Neutrophil (primary cell): ENCODE measurements at regions not wholly inside any gene's neighbourhood (a gene's known extent, or its start where the extent isn't known, plus 50 kb on each side); places are given as distances from the start of the nearest gene placed in this dataset.

ENCODE experiments used
- H3K27ac ChIP-seq: fragments of 200-600 bp; sonication (generic); 2 replicates; pipeline ENCODE4 v1.5.1; 2016; ENCODE audit warnings: mild to moderate bottlenecking, moderate library complexity
- H3K27me3 ChIP-seq: fragments of 200-600 bp; sonication (generic); 2 replicates; pipeline ENCODE4 v1.6.0; 2016; ENCODE audit warnings: mild to moderate bottlenecking
- H3K36me3 ChIP-seq: fragments of 200-600 bp; sonication (generic); 2 replicates; pipeline ENCODE4 v1.5.1; 2017
- H3K4me1 ChIP-seq, 2 experiments: fragments of 200-600 bp in 1 of 2; sonication (generic) in 1 of 2; 1 replicate in 1 of 2; 2 replicates in 1 of 2; pipeline versions ENCODE4 v1.5.1 to v1.6.1; 2013 to 2016; ENCODE audit warnings: low read depth in 1 of 2, low read length in 1 of 2, mild to moderate bottlenecking in 1 of 2, moderate library complexity in 1 of 2; ENCODE audit not compliant: control insufficient read depth in 1 of 2, insufficient read depth in 1 of 2
- H3K4me3 ChIP-seq, 2 experiments: fragments of 200-600 bp in 1 of 2; sonication (generic) in 1 of 2; 1 replicate in 1 of 2; 2 replicates in 1 of 2; pipeline ENCODE4 v1.5.1; 2013 to 2016; ENCODE audit warnings: low read depth in 1 of 2, low read length in 1 of 2, mild to moderate bottlenecking in 1 of 2, moderate library complexity in 1 of 2
- H3K9me3 ChIP-seq: fragments of 200-600 bp; sonication (generic); 2 replicates; pipeline ENCODE4 v1.5.1; 2016
- TF ChIP-seq, protein P1 (sequence below): fragments of 200-600 bp; sonication (generic); IDR thresholded peaks from 2 replicates; pipeline ENCODE4 v1.5.1; 2016; ENCODE audit warnings: antibody characterized with exemption

GRCh38 chr5:87069974-87070608 is 197.6 kb upstream of the RASA1 start:
- Histone ChIP-seq H3K9me3 (no peaks in the 10 kb centered on the region), H3K27me3 (no peaks in the 10 kb centered on the region), H3K4me3 (no peak overlapping the region), H3K27ac (no peak overlapping the region), H3K36me3 (no peaks in the 10 kb centered on the region), H3K4me1 (no peaks in the 10 kb centered on the region)
- TF ChIP-seq, protein P1, sequence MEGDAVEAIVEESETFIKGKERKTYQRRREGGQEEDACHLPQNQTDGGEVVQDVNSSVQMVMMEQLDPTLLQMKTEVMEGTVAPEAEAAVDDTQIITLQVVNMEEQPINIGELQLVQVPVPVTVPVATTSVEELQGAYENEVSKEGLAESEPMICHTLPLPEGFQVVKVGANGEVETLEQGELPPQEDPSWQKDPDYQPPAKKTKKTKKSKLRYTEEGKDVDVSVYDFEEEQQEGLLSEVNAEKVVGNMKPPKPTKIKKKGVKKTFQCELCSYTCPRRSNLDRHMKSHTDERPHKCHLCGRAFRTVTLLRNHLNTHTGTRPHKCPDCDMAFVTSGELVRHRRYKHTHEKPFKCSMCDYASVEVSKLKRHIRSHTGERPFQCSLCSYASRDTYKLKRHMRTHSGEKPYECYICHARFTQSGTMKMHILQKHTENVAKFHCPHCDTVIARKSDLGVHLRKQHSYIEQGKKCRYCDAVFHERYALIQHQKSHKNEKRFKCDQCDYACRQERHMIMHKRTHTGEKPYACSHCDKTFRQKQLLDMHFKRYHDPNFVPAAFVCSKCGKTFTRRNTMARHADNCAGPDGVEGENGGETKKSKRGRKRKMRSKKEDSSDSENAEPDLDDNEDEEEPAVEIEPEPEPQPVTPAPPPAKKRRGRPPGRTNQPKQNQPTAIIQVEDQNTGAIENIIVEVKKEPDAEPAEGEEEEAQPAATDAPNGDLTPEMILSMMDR, result no peak

- Histone ChIP-seq H3K27me3 (no peaks in the 10 kb centered on the region), H3K36me3 (no peaks in the 10 kb centered on the region), H3K4me1 (no peaks in the 10 kb centered on the region), H3K4me3 (no peak overlapping the region), H3K27ac (no peak overlapping the region), H3K9me3 (no peaks in the 10 kb centered on the region)
- TF ChIP-seq, protein P1, result no peak
Observed at GRCh38 chr5:87074072-87074471, 193.6 kb upstream of the RASA1 start.

GRCh38 chr5:87074934-87075541 is 192.6 kb upstream of the RASA1 start:
- Histone ChIP-seq H3K4me3 (no peak overlapping the region), H3K27me3 (no peaks in the 10 kb centered on the region), H3K27ac (no peak overlapping the region)

DNA sequence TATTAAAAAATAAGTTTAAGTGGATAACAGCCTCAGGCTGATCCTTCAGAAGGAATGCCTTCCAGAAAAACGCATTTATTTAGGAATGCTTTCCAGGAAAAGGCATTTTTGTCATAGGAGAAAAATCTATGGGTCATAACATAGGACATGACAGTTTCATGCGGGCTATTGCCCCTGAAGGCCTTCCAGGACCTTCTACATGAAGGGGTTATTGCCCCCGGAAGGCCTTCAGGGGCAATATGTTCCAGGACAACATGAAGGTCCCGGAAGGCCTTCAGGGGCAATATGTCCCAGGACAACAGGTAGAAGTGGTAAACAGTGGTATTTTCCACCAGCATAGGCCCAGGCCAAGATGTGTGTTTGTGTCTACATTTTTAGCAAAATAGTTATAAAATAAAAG is 191.3 kb upstream of the RASA1 start:
- no peak overlapping the region for H3K4me3 ChIP-seq
- TF ChIP-seq, protein P1, result no peak
- H3K27me3 ChIP-seq, result no peaks in the 10 kb centered on the region
- H3K27ac ChIP-seq, result no peak overlapping the region
- peaks cover 7 to 11% of the 10 kb centered on the region in 2 experiments for H3K4me1 ChIP-seq
- no peaks in the 10 kb centered on the region for H3K36me3 ChIP-seq
- H3K9me3 ChIP-seq, result no peaks in the 10 kb centered on the region

More at GRCh38 chr5:87074934-87075541, 192.6 kb upstream of the RASA1 start:
- H3K36me3 ChIP-seq, result no peaks in the 10 kb centered on the region
- TF ChIP-seq, protein P1, result no peak
- H3K4me1 ChIP-seq, result no peaks in the 10 kb centered on the region
- H3K9me3 ChIP-seq, result no peaks in the 10 kb centered on the region

DNA sequence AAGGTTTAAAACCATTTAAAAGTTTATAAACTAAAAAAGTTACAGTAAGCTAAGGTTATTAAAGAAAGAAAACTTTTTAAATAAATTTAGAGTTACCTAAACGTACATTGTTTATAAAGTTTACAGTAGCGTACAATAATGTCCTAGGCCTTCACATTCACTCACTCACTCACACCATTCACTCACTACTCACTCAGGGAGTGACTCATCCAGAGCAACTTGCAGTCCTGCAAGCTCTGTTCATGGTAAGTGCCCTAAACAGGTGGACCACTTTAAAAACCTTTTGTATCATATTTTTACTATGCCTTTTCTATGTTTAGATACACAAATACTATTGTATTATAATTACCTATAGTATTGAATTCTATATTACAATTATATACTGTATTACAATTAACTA is 190.8 kb upstream of the RASA1 start:
- no peaks in the 10 kb centered on the region for H3K36me3 ChIP-seq
- TF ChIP-seq, protein P1, result no peak

More for the DNA sequence above, 190.8 kb upstream of the RASA1 start:
- H3K4me3 ChIP-seq, result no peak overlapping the region
- peaks cover 11 to 16% of the 10 kb centered on the region in 2 experiments for H3K4me1 ChIP-seq
- H3K27me3 ChIP-seq, result no peaks in the 10 kb centered on the region
- H3K27ac ChIP-seq, result no peak overlapping the region
- no peaks in the 10 kb centered on the region for H3K9me3 ChIP-seq
